SK-N-SH treated with all-trans-retinoic acid at 6 μM for 48 hours (cell line): ENCODE measurements at regions not wholly inside any gene's neighbourhood (a gene's known extent, or its start where the extent isn't known, plus 50 kb on each side); places are given as distances from the start of the nearest gene placed in this dataset.

ENCODE experiments used
- ATAC-seq: fragments of 200-7000 bp; cut with Tn5 transposase; 3 replicates; pipeline ENCODE4 v1.9.1; 2020; ENCODE audit warnings: mild to moderate bottlenecking, moderate library complexity
- ARNTL ChIP-seq: fragments of 450-650 bp; formaldehyde crosslinking; IDR thresholded peaks from 2 replicates; pipeline ENCODE4 v1.5.0; 2020; ENCODE audit warnings: low read depth, mild to moderate bottlenecking, moderate library complexity, borderline replicate concordance
- BACH2 ChIP-seq: fragments of 250-450 bp; sonication (Bioruptor Pico); IDR thresholded peaks from 2 replicates; pipeline ENCODE4 v1.9.0; 2021; ENCODE audit warnings: mild to moderate bottlenecking, borderline replicate concordance
- CREB5 ChIP-seq: fragments of 250-450 bp; sonication (Bioruptor Pico); IDR thresholded peaks from 2 replicates; pipeline ENCODE4 v1.5.1; 2020; ENCODE audit warnings: low read depth, mild to moderate bottlenecking, moderate library complexity
- CSDC2 ChIP-seq: fragments of 250-450 bp; sonication (Bioruptor Pico); IDR thresholded peaks from 2 replicates; pipeline ENCODE4 v1.5.0; 2020; ENCODE audit warnings: mild to moderate bottlenecking, moderate library complexity
- CSRNP3 ChIP-seq: fragments of 250-450 bp; sonication (Bioruptor Pico); IDR thresholded peaks from 2 replicates; pipeline ENCODE4 v1.5.1; 2021; ENCODE audit warnings: mild to moderate bottlenecking, moderate library complexity
- ESRRG ChIP-seq: fragments of 250-450 bp; sonication (Bioruptor Pico); IDR thresholded peaks from 2 replicates; pipeline ENCODE4 v1.6.1; 2021; ENCODE audit warnings: mild to moderate bottlenecking
- GLIS3 ChIP-seq: fragments of 250-450 bp; sonication (Bioruptor Pico); IDR thresholded peaks from 2 replicates; pipeline ENCODE4 v1.5.0; 2020; ENCODE audit warnings: mild to moderate bottlenecking, moderate library complexity
- ISL1 ChIP-seq: fragments of 250-450 bp; sonication (Bioruptor Pico); IDR thresholded peaks from 2 replicates; pipeline ENCODE4 v2.1.2; 2022; ENCODE audit warnings: mild to moderate bottlenecking, moderate library complexity
- OSR1 ChIP-seq: fragments of 250-450 bp; sonication (Bioruptor Pico); IDR thresholded peaks from 2 replicates; pipeline ENCODE4 v1.8.0; 2022; ENCODE audit warnings: moderate library complexity, mild to moderate bottlenecking, inconsistent platforms
- PATZ1 ChIP-seq: fragments of 250-450 bp; sonication (Bioruptor Pico); IDR thresholded peaks from 2 replicates; pipeline ENCODE4 v1.8.0; 2020; ENCODE audit warnings: mild to moderate bottlenecking, moderate library complexity, borderline replicate concordance
- POU6F1 ChIP-seq: fragments of 250-450 bp; sonication (Bioruptor Pico); IDR thresholded peaks from 2 replicates; pipeline ENCODE4 v1.8.0; 2021; ENCODE audit warnings: low read depth, mild to moderate bottlenecking, moderate library complexity, borderline replicate concordance
- PPARA ChIP-seq: fragments of 250-450 bp; sonication (Bioruptor Pico); IDR thresholded peaks from 2 replicates; pipeline ENCODE4 v1.5.0; 2020; ENCODE audit warnings: mild to moderate bottlenecking, borderline replicate concordance
- RARB ChIP-seq: fragments of 250-450 bp; sonication (Bioruptor Pico); IDR thresholded peaks from 2 replicates; pipeline ENCODE4 v1.8.0; 2021; ENCODE audit warnings: mild to moderate bottlenecking, moderate library complexity
- SNAI2 ChIP-seq: fragments of 250-450 bp; sonication (Bioruptor Pico); IDR thresholded peaks from 2 replicates; pipeline ENCODE4 v1.5.0; 2020; ENCODE audit warnings: mild to moderate bottlenecking, moderate library complexity
- TCF4 ChIP-seq: fragments of 250-450 bp; sonication (Bioruptor Pico); IDR thresholded peaks from 2 replicates; pipeline ENCODE4 v1.8.0; 2021; ENCODE audit warnings: mild to moderate bottlenecking, moderate library complexity, borderline replicate concordance
- TOX ChIP-seq: fragments of 250-450 bp; sonication (Bioruptor Pico); IDR thresholded peaks from 2 replicates; pipeline ENCODE4 v1.8.0; 2021; ENCODE audit warnings: mild to moderate bottlenecking, moderate library complexity, borderline replicate concordance
- TSHZ2 ChIP-seq: fragments of 250-450 bp; sonication (Bioruptor Pico); IDR thresholded peaks from 2 replicates; pipeline ENCODE4 v1.5.0; 2020; ENCODE audit warnings: mild to moderate bottlenecking, moderate library complexity
- ZC3H10 ChIP-seq: fragments of 250-450 bp; sonication (Bioruptor Pico); IDR thresholded peaks from 2 replicates; pipeline ENCODE4 v1.5.1; 2021; ENCODE audit warnings: mild to moderate bottlenecking, moderate library complexity
- ZFP3 ChIP-seq: fragments of 250-450 bp; sonication (Bioruptor Pico); IDR thresholded peaks from 2 replicates; pipeline ENCODE4 v1.5.0; 2020; ENCODE audit warnings: mild to moderate bottlenecking, moderate library complexity
- ZNF565 ChIP-seq: fragments of 450-650 bp; formaldehyde crosslinking; conservative IDR thresholded peaks from 2 replicates; pipeline ENCODE4 v1.5.0; 2020; ENCODE audit warnings: low read depth, mild to moderate bottlenecking, moderate library complexity
- ZNF70 ChIP-seq: fragments of 450-650 bp; formaldehyde crosslinking; IDR thresholded peaks from 2 replicates; pipeline ENCODE4 v1.5.0; 2020; ENCODE audit warnings: mild to moderate bottlenecking, moderate library complexity
- ZNF8 ChIP-seq: fragments of 450-650 bp; formaldehyde crosslinking; IDR thresholded peaks from 2 replicates; pipeline ENCODE4 v1.5.0; 2020; ENCODE audit warnings: mild to moderate bottlenecking, moderate library complexity

- TF ChIP-seq OSR1 (no peak), ZNF70 (CRISPR knock-in tag) (no peak), ESRRG (CRISPR knock-in tag) (no peak), CSDC2 (CRISPR knock-in tag) (no peak), ARNTL (no peak), TOX (CRISPR knock-in tag) (no peak)
- TF ChIP-seq, all 23 proteins: peak for 0
Measured at GRCh38 chr17:22503322-22503899, 811.1 kb downstream of the KCNJ18 start (continued).

GRCh38 chr17:22505660-22506059, 813.3 kb downstream of the KCNJ18 start:
- TF ChIP-seq PPARA (CRISPR knock-in tag) (no peak), SNAI2 (CRISPR knock-in tag) (no peak), ARNTL (no peak), ZNF8 (CRISPR knock-in tag) (no peak), OSR1 (no peak)
- no peak for ATAC-seq

GRCh38 chr17:22506231-22506630, 813.9 kb downstream of the KCNJ18 start:
- ATAC-seq, result no peak
- no peak for TF ChIP-seq ISL1 (CRISPR knock-in tag)
- TF ChIP-seq CREB5 (CRISPR knock-in tag), result no peak
- TF ChIP-seq CSDC2 (CRISPR knock-in tag), result no peak
- TF ChIP-seq OSR1, result no peak
- no peak for TF ChIP-seq ZNF70 (CRISPR knock-in tag)
- TF ChIP-seq ZNF8 (CRISPR knock-in tag), result no peak
- TF ChIP-seq ZFP3 (CRISPR knock-in tag), result no peak
- TF ChIP-seq RARB, result no peak

GRCh38 chr17:22506861-22507260, 814.5 kb downstream of the KCNJ18 start:
- TF ChIP-seq ZNF70 (CRISPR knock-in tag) (no peak), PATZ1 (CRISPR knock-in tag) (no peak), ARNTL (no peak), CSDC2 (CRISPR knock-in tag) (no peak), ISL1 (CRISPR knock-in tag) (no peak), TCF4 (CRISPR knock-in tag) (no peak), CSRNP3 (no peak), SNAI2 (CRISPR knock-in tag) (no peak), PPARA (CRISPR knock-in tag) (no peak), BACH2 (CRISPR knock-in tag) (no peak), ESRRG (CRISPR knock-in tag) (no peak), ZNF565 (CRISPR knock-in tag) (no peak), TOX (CRISPR knock-in tag) (no peak), ZFP3 (CRISPR knock-in tag) (no peak), RARB (no peak), ZNF8 (CRISPR knock-in tag) (no peak)
- TF ChIP-seq, all 23 proteins: peak for 0
- ATAC-seq, result no peak

GRCh38 chr17:22507823-22508222, 815.5 kb downstream of the KCNJ18 start:
- no peak for TF ChIP-seq BACH2 (CRISPR knock-in tag)
- no peak for TF ChIP-seq TSHZ2 (CRISPR knock-in tag)
- TF ChIP-seq ZC3H10, result no peak
- TF ChIP-seq CREB5 (CRISPR knock-in tag), result no peak
- no peak for TF ChIP-seq POU6F1 (CRISPR knock-in tag)
- no peak for TF ChIP-seq GLIS3 (CRISPR knock-in tag)
- TF ChIP-seq OSR1, result no peak
- no peak for TF ChIP-seq ZNF8 (CRISPR knock-in tag)
- TF ChIP-seq ISL1 (CRISPR knock-in tag), result no peak
- TF ChIP-seq PPARA (CRISPR knock-in tag), result no peak
- TF ChIP-seq SNAI2 (CRISPR knock-in tag), result no peak
- TF ChIP-seq RARB, result no peak
- no peak for TF ChIP-seq TCF4 (CRISPR knock-in tag)
- no peak for TF ChIP-seq ESRRG (CRISPR knock-in tag)
- TF ChIP-seq, all 23 proteins: peak for 0
- ATAC-seq, result peak; percentile 92
